LoVo (cell line): ENCODE measurements at regions not wholly inside any gene's neighbourhood (a gene's known extent, or its start where the extent isn't known, plus 50 kb on each side); places are given as distances from the start of the nearest gene placed in this dataset.

Experiments
- DNase-seq: peaks from one replicate; pipeline ENCODE4 v3.0.0-alpha.2; 2016; ENCODE audit warnings: low spot score

- no peak for DNase-seq
These were observed 298.8 kb upstream of the FERMT1 start for GRCh38 chr20:6421321-6422248.

- no peak for DNase-seq
These were observed 297.5 kb upstream of the FERMT1 start for GRCh38 chr20:6420336-6420735.

GRCh38 chr20:6418732-6419131 is 295.9 kb upstream of the FERMT1 start:
- peak; percentile 35 for DNase-seq

GRCh38 chr20:6416371-6416770 is 293.5 kb upstream of the FERMT1 start:
- no peak for DNase-seq

- no peak for DNase-seq
These were observed 288.8 kb upstream of the FERMT1 start for GRCh38 chr20:6411651-6412050.

GRCh38 chr20:6410721-6411120 is 287.9 kb upstream of the FERMT1 start:
- no peak for DNase-seq

GRCh38 chr20:6407163-6407562 is 284.3 kb upstream of the FERMT1 start:
- DNase-seq: no peak

GRCh38 chr20:6401893-6402557 is 279.2 kb upstream of the FERMT1 start:
- DNase-seq: no peak

- DNase-seq: no peak
These were observed 274.3 kb upstream of the FERMT1 start for GRCh38 chr20:6397115-6397514.

GRCh38 chr20:6395695-6396094 is 272.9 kb upstream of the FERMT1 start:
- peak; percentile 27 for DNase-seq

GRCh38 chr20:6388671-6389197 is 265.9 kb upstream of the FERMT1 start:
- no peak for DNase-seq

- no peak for DNase-seq
These were observed 262.2 kb upstream of the FERMT1 start for GRCh38 chr20:6384956-6385486.

- no peak for DNase-seq
These were observed 261.6 kb upstream of the FERMT1 start for GRCh38 chr20:6384380-6384779.

- DNase-seq: peak; percentile 14
These were observed 259.1 kb upstream of the FERMT1 start for GRCh38 chr20:6381887-6382286.

- DNase-seq: no peak
These were observed 239.4 kb upstream of the FERMT1 start for GRCh38 chr20:6362245-6362644.

GRCh38 chr20:6360766-6361165 is 237.9 kb upstream of the FERMT1 start:
- DNase-seq: no peak

GRCh38 chr20:6355754-6356451 is 233.1 kb upstream of the FERMT1 start:
- no peak for DNase-seq

GRCh38 chr20:6348908-6349307 is 226.1 kb upstream of the FERMT1 start:
- no peak for DNase-seq

GRCh38 chr20:6347916-6348315 is 225.1 kb upstream of the FERMT1 start:
- DNase-seq: no peak

GRCh38 chr20:6341491-6341890 is 218.7 kb upstream of the FERMT1 start:
- DNase-seq: no peak

GRCh38 chr20:6339176-6339575 is 216.3 kb upstream of the FERMT1 start:
- DNase-seq: no peak

GRCh38 chr20:6333110-6333509 is 210.3 kb upstream of the FERMT1 start:
- DNase-seq: no peak
